ENCODE measurements at regions not wholly inside any gene's neighbourhood (a gene's known extent, or its start where the extent isn't known, plus 50 kb on each side); places are given as distances from the start of the nearest gene placed in this dataset.

GRCh38 chr2:14828223-14828622, 195.7 kb downstream of the LRATD1 start:
- TF ChIP-seq CTCF (IDR thresholded peaks at IDR 0.05) (no peak), POLR2A (IDR thresholded peaks at IDR 0.05) (no peak)
- no peaks in the 10 kb centered on the region for H3K36me3 ChIP-seq
- no peaks in the 10 kb centered on the region for H3K27me3 ChIP-seq
- no peak overlapping the region for H3K27ac ChIP-seq
- no peaks in the 10 kb centered on the region for H3K9me3 ChIP-seq
- intact Hi-C loops (cut with DNase I), result no loop called here
- 34 to 89% methylated on average over 1 of the region's 1 CpG for WGBS, 2 donors
- H3K4me1 ChIP-seq, result peaks cover 0 to 5% (median 0%) of the 10 kb centered on the region in 3 donors
- no peak for DNase-seq
- H3K4me3 ChIP-seq, result no peak overlapping the region

- Histone ChIP-seq H3K4me1 (peaks cover 0 to 5% (median 0%) of the 10 kb centered on the region in 3 donors), H3K36me3 (no peaks in the 10 kb centered on the region), H3K27me3 (no peaks in the 10 kb centered on the region), H3K9me3 (no peaks in the 10 kb centered on the region), H3K4me3 (no peak overlapping the region), H3K27ac (peak overlapping the region in 1 of 4 donors; percentile 4)
- no peak for TF ChIP-seq CTCF (IDR thresholded peaks at IDR 0.05)
- no peak for TF ChIP-seq POLR2A (IDR thresholded peaks at IDR 0.05)
- DNase-seq, result no peak
- intact Hi-C loops (cut with DNase I), result no loop called here
- WGBS, 2 donors, result 75 to 91% methylated on average over 3 of the region's 3 CpGs
These were observed 196.5 kb downstream of the LRATD1 start for GRCh38 chr2:14828968-14829367.

GRCh38 chr2:14831458-14831857, 198.9 kb downstream of the LRATD1 start:
- 71 to 84% methylated on average over 3 of the region's 3 CpGs for WGBS, 2 donors
- no peak overlapping the region for H3K4me3 ChIP-seq
- no peaks in the 10 kb centered on the region for H3K27me3 ChIP-seq
- DNase-seq, result no peak
- peaks cover 0 to 3% (median 0%) of the 10 kb centered on the region in 3 donors for H3K9me3 ChIP-seq
- peak in 1 of 6 experiments; percentile 41 for TF ChIP-seq CTCF (IDR thresholded peaks at IDR 0.05)
- TF ChIP-seq POLR2A (IDR thresholded peaks at IDR 0.05), result no peak
- intact Hi-C loops (cut with DNase I), result no loop called here
- peaks cover 0 to 5% (median 0%) of the 10 kb centered on the region in 3 donors for H3K4me1 ChIP-seq
- H3K36me3 ChIP-seq, result no peaks in the 10 kb centered on the region
- H3K27ac ChIP-seq, result no peak overlapping the region

GRCh38 chr2:14843507-14844204, 211.1 kb downstream of the LRATD1 start:
- Histone ChIP-seq H3K36me3 (no peaks in the 10 kb centered on the region), H3K27me3 (no peaks in the 10 kb centered on the region), H3K4me1 (no peaks in the 10 kb centered on the region), H3K27ac (no peak overlapping the region), H3K9me3 (peaks cover 0 to 10% (median 0%) of the 10 kb centered on the region in 3 donors), H3K4me3 (no peak overlapping the region)
- no peak for DNase-seq
- WGBS, 2 donors, result 81 to 91% methylated on average over 5 of the region's 5 CpGs
- TF ChIP-seq CTCF (IDR thresholded peaks at IDR 0.05) (no peak), POLR2A (IDR thresholded peaks at IDR 0.05) (no peak)
- intact Hi-C loops (cut with DNase I), result no loop called here

- no peaks in the 10 kb centered on the region for H3K36me3 ChIP-seq
- no peak for DNase-seq
- H3K27ac ChIP-seq, result no peak overlapping the region
These were observed 223.2 kb downstream of the LRATD1 start for GRCh38 chr2:14855751-14856150.

More at GRCh38 chr2:14855751-14856150, 223.2 kb downstream of the LRATD1 start:
- Histone ChIP-seq H3K4me3 (no peak overlapping the region), H3K4me1 (no peaks in the 10 kb centered on the region), H3K9me3 (no peaks in the 10 kb centered on the region), H3K27me3 (no peaks in the 10 kb centered on the region)
- no peak for TF ChIP-seq CTCF (IDR thresholded peaks at IDR 0.05)
- TF ChIP-seq POLR2A (IDR thresholded peaks at IDR 0.05), result no peak
- WGBS, 2 donors, result 100% methylated on average over 2 of the region's 2 CpGs; no CpG with 5 or more reads in 1 of the 2 donors
- intact Hi-C loops (cut with DNase I), result no loop called here
